ENCODE measurements at regions not wholly inside any gene's neighbourhood (a gene's known extent, or its start where the extent isn't known, plus 50 kb on each side); places are given as distances from the start of the nearest gene placed in this dataset.

DNA sequence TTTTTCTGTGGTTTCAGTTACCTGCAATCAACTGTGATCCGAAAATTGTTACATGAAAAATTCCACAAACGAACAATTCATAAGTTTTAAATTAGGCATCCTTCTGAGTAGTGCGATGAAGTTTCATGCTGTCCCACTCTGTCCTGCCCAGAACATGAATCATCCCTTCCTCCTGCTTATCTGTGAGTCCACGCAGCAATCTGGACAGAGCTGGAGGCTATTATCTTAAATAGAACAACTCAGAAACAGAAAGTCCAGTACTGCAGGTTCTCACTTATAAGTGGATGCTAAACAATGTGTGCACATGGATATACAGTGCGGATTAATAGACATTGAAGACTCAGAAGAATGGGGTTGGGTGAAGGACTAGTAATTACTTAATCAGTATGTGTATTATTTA lies 583.7 kb upstream of the SPRY2 start:
- no peaks in the 10 kb centered on the region for H3K79me2 ChIP-seq (ENCODE audit: insufficient read depth, low read length)
- H3K4me3 ChIP-seq (replicated peaks in 1 of 3; ENCODE audit: low read depth in 2 of 3, low read length in 3 of 3), result no peak overlapping the region
- no peaks in the 10 kb centered on the region for H4K20me1 ChIP-seq (ENCODE audit: insufficient read depth, low read length)
- Mint-ChIP-seq H3K4me1 (no peaks in the 10 kb centered on the region), H3K4me3 (no peak overlapping the region), H3K27ac (no peak overlapping the region), H3K9me3 (no peaks in the 10 kb centered on the region), H3K27me3 (ENCODE audit: low read depth in 3 of 3) (peaks cover 0 to 2% (median 0%) of the 10 kb centered on the region in 3 donors), H3K36me3 (no peaks in the 10 kb centered on the region)
- no peak overlapping the region for H3K9ac ChIP-seq (ENCODE audit: insufficient read depth, low read length, poor library complexity, severe bottlenecking)
- no peak overlapping the region for H2AFZ ChIP-seq (ENCODE audit: insufficient read depth, low read depth, low read length, poor library complexity, severe bottlenecking)
- no peak overlapping the region for H3K27ac ChIP-seq (ENCODE audit: low read depth in 1 of 2, low read length in 2 of 2)
- no peaks in the 10 kb centered on the region for H3K9me3 ChIP-seq (replicated peaks in 1 of 2; ENCODE audit: control insufficient read depth in 1 of 2, insufficient read depth in 1 of 2, low read length in 2 of 2)
- no peak for DNase-seq
- H3K36me3 ChIP-seq (replicated peaks in 1 of 2; ENCODE audit: control insufficient read depth in 1 of 2, insufficient read depth in 2 of 2, low read length in 2 of 2), result no peaks in the 10 kb centered on the region
- no peak overlapping the region for H3K4me2 ChIP-seq (replicated peaks; ENCODE audit: extremely low read depth, low read length, poor library complexity, severe bottlenecking)
- TF ChIP-seq CTCF (IDR thresholded peaks at IDR 0.05), result no peak
- no peaks in the 10 kb centered on the region for H3K27me3 ChIP-seq (ENCODE audit: control insufficient read depth in 2 of 2, insufficient read depth in 2 of 2, low read length in 2 of 2)
- WGBS (ENCODE audit: insufficient coverage), result 88% methylated on average over 3 of the region's 5 CpGs
- no peaks in the 10 kb centered on the region for H3K4me1 ChIP-seq (ENCODE audit: control insufficient read depth in 1 of 2, insufficient read depth in 2 of 2, low read length in 2 of 2)
- intact Hi-C loops (cut with micrococcal nuclease), result no loop called here

- H3K4me1 Mint-ChIP-seq, result no peaks in the 10 kb centered on the region
- H3K27ac ChIP-seq (ENCODE audit: low read depth in 1 of 2, low read length in 2 of 2), result no peak overlapping the region
- no peak for DNase-seq
Observed at GRCh38 chr13:80923907-80924306, 583.0 kb upstream of the SPRY2 start.

More at GRCh38 chr13:80923907-80924306, 583.0 kb upstream of the SPRY2 start:
- no peaks in the 10 kb centered on the region for H4K20me1 ChIP-seq (ENCODE audit: insufficient read depth, low read length)
- intact Hi-C loops (cut with micrococcal nuclease), result no loop called here
- H3K36me3 Mint-ChIP-seq, result no peaks in the 10 kb centered on the region
- H3K4me3 Mint-ChIP-seq, result no peak overlapping the region
- H3K4me2 ChIP-seq (replicated peaks; ENCODE audit: extremely low read depth, low read length, poor library complexity, severe bottlenecking), result no peak overlapping the region
- H3K27me3 Mint-ChIP-seq (ENCODE audit: low read depth in 3 of 3), result peaks cover 0 to 2% (median 0%) of the 10 kb centered on the region in 3 donors
- no peak for TF ChIP-seq CTCF (IDR thresholded peaks at IDR 0.05)
- no peak overlapping the region for H2AFZ ChIP-seq (ENCODE audit: insufficient read depth, low read depth, low read length, poor library complexity, severe bottlenecking)
- H3K9ac ChIP-seq (ENCODE audit: insufficient read depth, low read length, poor library complexity, severe bottlenecking), result no peak overlapping the region
- H3K27me3 ChIP-seq (ENCODE audit: control insufficient read depth in 2 of 2, insufficient read depth in 2 of 2, low read length in 2 of 2), result no peaks in the 10 kb centered on the region
- no peak overlapping the region for H3K27ac Mint-ChIP-seq
- H3K4me3 ChIP-seq (replicated peaks in 1 of 3; ENCODE audit: low read depth in 2 of 3, low read length in 3 of 3), result no peak overlapping the region
- WGBS (ENCODE audit: insufficient coverage), result no CpG with 5 or more reads among the region's 3 CpGs
- H3K9me3 Mint-ChIP-seq, result no peaks in the 10 kb centered on the region
- H3K9me3 ChIP-seq (replicated peaks in 1 of 2; ENCODE audit: control insufficient read depth in 1 of 2, insufficient read depth in 1 of 2, low read length in 2 of 2), result no peaks in the 10 kb centered on the region
- no peaks in the 10 kb centered on the region for H3K79me2 ChIP-seq (ENCODE audit: insufficient read depth, low read length)
- no peaks in the 10 kb centered on the region for H3K36me3 ChIP-seq (replicated peaks in 1 of 2; ENCODE audit: control insufficient read depth in 1 of 2, insufficient read depth in 2 of 2, low read length in 2 of 2)
- H3K4me1 ChIP-seq (ENCODE audit: control insufficient read depth in 1 of 2, insufficient read depth in 2 of 2, low read length in 2 of 2), result no peaks in the 10 kb centered on the region

Data from CD14-positive monocyte (primary cell).